Fibroblast of skin of right quadriceps (primary cell): ENCODE measurements at regions not wholly inside any gene's neighbourhood (a gene's known extent, or its start where the extent isn't known, plus 50 kb on each side); places are given as distances from the start of the nearest gene placed in this dataset.
"Not testable (repeated sequence)": the region's sequence is repeated elsewhere in the genome, so short reads cannot be mapped to it uniquely, and the experiment has no call there.

Experiments
- DNase-seq: peaks from one replicate; pipeline ENCODE4 v3.0.0-alpha.2; 2013

- DNase-seq = no peak
Measured at GRCh38 chr7:70846208-70846607, 285.7 kb upstream of the GALNT17 start.

- no peak for DNase-seq
Measured at GRCh38 chr7:70849580-70850235, 282.2 kb upstream of the GALNT17 start.

- no peak for DNase-seq
Measured at GRCh38 chr7:70855373-70855772, 276.6 kb upstream of the GALNT17 start.

- peak; percentile 55 for DNase-seq
Measured at GRCh38 chr7:70856901-70857630, 274.9 kb upstream of the GALNT17 start.

GRCh38 chr7:70857793-70858545 is 274.0 kb upstream of the GALNT17 start:
- DNase-seq = no peak

GRCh38 chr7:70867513-70867912 is 264.4 kb upstream of the GALNT17 start:
- no peak for DNase-seq

- no peak for DNase-seq
Measured at GRCh38 chr7:70870349-70870748, 261.6 kb upstream of the GALNT17 start.

- DNase-seq = no peak
Measured at GRCh38 chr7:70872188-70872587, 259.8 kb upstream of the GALNT17 start.

- DNase-seq = no peak
Measured at GRCh38 chr7:70881167-70881847, 250.6 kb upstream of the GALNT17 start.

GRCh38 chr7:70883750-70884439 is 248.0 kb upstream of the GALNT17 start:
- no peak for DNase-seq

- DNase-seq = no peak
Measured at GRCh38 chr7:70884440-70884764, 247.5 kb upstream of the GALNT17 start.

- no peak for DNase-seq
Measured at GRCh38 chr7:70884809-70885208, 247.1 kb upstream of the GALNT17 start.

- DNase-seq = no peak
Measured at GRCh38 chr7:70886547-70886946, 245.4 kb upstream of the GALNT17 start.

GRCh38 chr7:70887186-70887585 is 244.8 kb upstream of the GALNT17 start:
- no peak for DNase-seq

- DNase-seq = no peak
Measured at GRCh38 chr7:70890147-70890969, 241.6 kb upstream of the GALNT17 start.

- DNase-seq = no peak
Measured at GRCh38 chr7:70893422-70893821, 238.5 kb upstream of the GALNT17 start.

- no peak for DNase-seq
Measured at GRCh38 chr7:70893971-70894715, 237.8 kb upstream of the GALNT17 start.

- DNase-seq = no peak
Measured at GRCh38 chr7:70894799-70895198, 237.1 kb upstream of the GALNT17 start.

GRCh38 chr7:70895337-70896200 is 236.4 kb upstream of the GALNT17 start:
- DNase-seq = not testable (repeated sequence)
